PC-9 (cell line): ENCODE measurements at regions not wholly inside any gene's neighbourhood (a gene's known extent, or its start where the extent isn't known, plus 50 kb on each side); places are given as distances from the start of the nearest gene placed in this dataset.

ENCODE experiments used
- BruUV-seq: library from RNA; stranded (reverse); fragments of 400-500 nt; replicated peaks from 2 replicates; lab custom pipeline; 2021; lab: Mats Ljungman, UMichigan
- CTCF ChIA-PET: fragments of 300-600 bp; sonication (Branson Sonifier 250); formaldehyde crosslinking; loops from one replicate; lab custom pipeline; 2022; ENCODE audit warnings: antibody characterized with exemption; lab: Charles Lee
- POLR2A ChIA-PET: fragments of 300-600 bp; sonication (Branson Sonifier 250); formaldehyde crosslinking; loops from one replicate; lab custom pipeline; 2022; ENCODE audit warnings: antibody characterized with exemption; ENCODE audit not compliant: unreplicated experiment; lab: Charles Lee
- DNase-seq, 2 experiments: peaks; one replicate each; pipeline versions ENCODE4 v3.0.0 to v3.0.0-alpha.2; 2015 to 2022; ENCODE audit warnings: mixed read lengths in 1 of 2
- H2AFZ ChIP-seq: fragments of 200-600 bp; sonication (generic); 2 replicates; pipeline ENCODE4 v1.8.1; 2017; ENCODE audit warnings: antibody characterized with exemption
- H3F3A ChIP-seq: fragments of 200-600 bp; sonication (generic); 2 replicates; pipeline ENCODE4 v1.8.1; 2017; ENCODE audit warnings: antibody characterized with exemption, mild to moderate bottlenecking, low read depth; ENCODE audit not compliant: insufficient read depth
- H3K27ac ChIP-seq: fragments of 200-600 bp; sonication (generic); 2 replicates; pipeline ENCODE4 v1.6.1; 2016; ENCODE audit warnings: mixed run types
- H3K27me3 ChIP-seq: fragments of 200-600 bp; sonication (generic); 2 replicates; pipeline ENCODE4 v1.6.1; 2016; ENCODE audit warnings: low read depth, mixed run types; ENCODE audit not compliant: insufficient read depth
- H3K36me3 ChIP-seq: fragments of 200-600 bp; sonication (generic); 2 replicates; pipeline ENCODE4 v1.6.1; 2016; ENCODE audit warnings: low read depth, mixed run types
- H3K4me1 ChIP-seq: fragments of 200-600 bp; sonication (generic); replicated peaks from 2 replicates; pipeline ENCODE4 v1.6.1; 2016; ENCODE audit warnings: mixed run types; ENCODE audit not compliant: insufficient read depth
- H3K4me2 ChIP-seq: fragments of 200-600 bp; sonication (generic); 2 replicates; pipeline ENCODE4 v1.6.1; 2017; ENCODE audit warnings: mixed run types
- H3K4me3 ChIP-seq: fragments of 200-600 bp; sonication (generic); 2 replicates; pipeline ENCODE4 v1.6.1; 2016; ENCODE audit warnings: mixed run types
- H3K79me2 ChIP-seq: fragments of 200-600 bp; sonication (generic); 2 replicates; pipeline ENCODE4 v1.6.1; 2017; ENCODE audit warnings: low read depth, mixed run types
- H3K9me2 ChIP-seq: fragments of 200-600 bp; sonication (generic); 2 replicates; pipeline ENCODE4 v1.8.1; 2017; ENCODE audit warnings: mild to moderate bottlenecking; ENCODE audit not compliant: insufficient read depth
- H3K9me3 ChIP-seq: fragments of 200-600 bp; sonication (generic); 2 replicates; pipeline ENCODE4 v1.8.1; 2016; ENCODE audit warnings: low read depth; ENCODE audit not compliant: insufficient read depth
- H4K20me1 ChIP-seq: fragments of 200-600 bp; sonication (generic); 2 replicates; pipeline ENCODE4 v1.8.1; 2017; ENCODE audit not compliant: insufficient read depth
- EZH2 ChIP-seq: fragments of 200-600 bp; sonication (generic); IDR thresholded peaks from 2 replicates; pipeline ENCODE4 v1.8.0; 2017; ENCODE audit warnings: antibody characterized with exemption, low read depth
- intact Hi-C: fragments of 100-400 bp; cut with micrococcal nuclease; formaldehyde crosslinking; loops from one replicate; pipeline ENCODE4 v1.10.0; 2022; ENCODE audit not compliant: unreplicated experiment
- TF ChIP-seq, protein P1 (sequence below): fragments of 200-600 bp; sonication (generic); conservative IDR thresholded peaks from 2 replicates; pipeline ENCODE4 v1.6.1; 2017; ENCODE audit warnings: mixed run types, antibody characterized with exemption, mild to moderate bottlenecking, moderate library complexity

DNA sequence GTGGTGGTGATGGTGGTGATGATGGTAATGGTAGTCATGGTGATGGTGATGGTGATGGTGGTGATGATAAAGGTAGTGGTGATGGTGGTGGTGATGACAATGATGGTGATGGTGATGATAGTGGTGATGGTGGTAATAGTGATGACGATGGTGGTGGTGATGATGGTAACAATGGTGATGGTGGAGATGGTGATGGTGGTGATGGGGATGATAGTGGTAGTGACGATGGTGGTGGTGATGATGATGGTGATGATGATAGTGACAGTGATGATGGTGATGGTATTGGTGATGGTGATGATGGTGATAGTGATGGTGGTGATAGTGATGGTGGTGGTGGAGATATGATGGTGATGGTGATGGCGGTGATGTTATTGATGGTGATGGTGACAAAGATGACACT, 108.4 kb upstream of the NKX1-1 start:
- Histone ChIP-seq H3K4me1 (no peaks in the 10 kb centered on the region), H4K20me1 (no peaks in the 10 kb centered on the region), H3K36me3 (no peaks in the 10 kb centered on the region), H3K4me2 (no peak overlapping the region), H3K79me2 (no peaks in the 10 kb centered on the region), H3K9me3 (no peaks in the 10 kb centered on the region), H3K27me3 (peaks cover 76% of the 10 kb centered on the region), H3K27ac (no peak overlapping the region), H3F3A (no peaks in the 10 kb centered on the region), H3K9me2 (no peaks in the 10 kb centered on the region), H2AFZ (no peak overlapping the region), H3K4me3 (no peak overlapping the region)
- POLR2A ChIA-PET, result no interaction called here
- CTCF ChIA-PET, result no interaction called here
- intact Hi-C loops, result no loop called here
- TF ChIP-seq, protein P1, sequence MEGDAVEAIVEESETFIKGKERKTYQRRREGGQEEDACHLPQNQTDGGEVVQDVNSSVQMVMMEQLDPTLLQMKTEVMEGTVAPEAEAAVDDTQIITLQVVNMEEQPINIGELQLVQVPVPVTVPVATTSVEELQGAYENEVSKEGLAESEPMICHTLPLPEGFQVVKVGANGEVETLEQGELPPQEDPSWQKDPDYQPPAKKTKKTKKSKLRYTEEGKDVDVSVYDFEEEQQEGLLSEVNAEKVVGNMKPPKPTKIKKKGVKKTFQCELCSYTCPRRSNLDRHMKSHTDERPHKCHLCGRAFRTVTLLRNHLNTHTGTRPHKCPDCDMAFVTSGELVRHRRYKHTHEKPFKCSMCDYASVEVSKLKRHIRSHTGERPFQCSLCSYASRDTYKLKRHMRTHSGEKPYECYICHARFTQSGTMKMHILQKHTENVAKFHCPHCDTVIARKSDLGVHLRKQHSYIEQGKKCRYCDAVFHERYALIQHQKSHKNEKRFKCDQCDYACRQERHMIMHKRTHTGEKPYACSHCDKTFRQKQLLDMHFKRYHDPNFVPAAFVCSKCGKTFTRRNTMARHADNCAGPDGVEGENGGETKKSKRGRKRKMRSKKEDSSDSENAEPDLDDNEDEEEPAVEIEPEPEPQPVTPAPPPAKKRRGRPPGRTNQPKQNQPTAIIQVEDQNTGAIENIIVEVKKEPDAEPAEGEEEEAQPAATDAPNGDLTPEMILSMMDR, result no peak
- TF ChIP-seq EZH2, result no peak
- no peak for DNase-seq
- BruUV-seq, result no TSS peak

DNA sequence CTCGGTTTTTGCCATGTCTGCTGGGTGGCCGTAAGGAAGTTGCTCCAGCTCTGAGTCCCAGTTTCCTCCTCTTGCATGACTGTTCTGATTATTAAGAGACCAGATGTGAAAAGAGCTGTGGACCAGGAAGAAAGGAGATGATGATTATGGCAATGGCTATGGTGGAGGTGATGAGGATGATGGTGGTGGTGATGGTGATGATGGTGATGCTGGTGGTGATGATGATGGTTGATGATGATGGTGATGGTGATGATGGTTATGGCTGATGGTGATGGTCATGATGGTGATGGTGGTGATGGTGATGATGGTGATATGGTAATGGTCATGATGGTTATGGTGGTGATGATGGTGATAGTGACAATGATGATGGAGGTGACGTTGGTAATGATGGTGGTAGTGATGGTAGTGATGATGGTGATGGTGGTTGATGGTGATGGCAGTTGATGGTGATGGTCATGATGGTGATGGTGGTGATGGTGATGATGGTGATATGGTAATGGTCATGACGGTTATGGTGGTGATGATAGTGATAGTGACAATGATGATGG, 107.8 kb upstream of the NKX1-1 start:
- Histone ChIP-seq H3K9me2 (no peaks in the 10 kb centered on the region), H3K4me3 (no peak overlapping the region), H3K36me3 (no peaks in the 10 kb centered on the region), H2AFZ (no peak overlapping the region), H3F3A (no peaks in the 10 kb centered on the region), H3K79me2 (no peaks in the 10 kb centered on the region), H3K4me1 (no peaks in the 10 kb centered on the region), H3K27me3 (peaks cover 76% of the 10 kb centered on the region), H3K27ac (no peak overlapping the region), H3K9me3 (no peaks in the 10 kb centered on the region), H3K4me2 (no peak overlapping the region), H4K20me1 (no peaks in the 10 kb centered on the region)
- no peak for DNase-seq
- ChIA-PET POLR2A (no interaction called here), CTCF (interaction anchor here (0.5 kb wide), 2 partner anchors 12 to 407 kb away, joined by 3 read pairs; no protein-coding TSS in a partner anchor)
- TF ChIP-seq, protein P1, result no peak
- TF ChIP-seq EZH2, result no peak
- intact Hi-C loops, result no loop called here
- no TSS peak for BruUV-seq

DNA sequence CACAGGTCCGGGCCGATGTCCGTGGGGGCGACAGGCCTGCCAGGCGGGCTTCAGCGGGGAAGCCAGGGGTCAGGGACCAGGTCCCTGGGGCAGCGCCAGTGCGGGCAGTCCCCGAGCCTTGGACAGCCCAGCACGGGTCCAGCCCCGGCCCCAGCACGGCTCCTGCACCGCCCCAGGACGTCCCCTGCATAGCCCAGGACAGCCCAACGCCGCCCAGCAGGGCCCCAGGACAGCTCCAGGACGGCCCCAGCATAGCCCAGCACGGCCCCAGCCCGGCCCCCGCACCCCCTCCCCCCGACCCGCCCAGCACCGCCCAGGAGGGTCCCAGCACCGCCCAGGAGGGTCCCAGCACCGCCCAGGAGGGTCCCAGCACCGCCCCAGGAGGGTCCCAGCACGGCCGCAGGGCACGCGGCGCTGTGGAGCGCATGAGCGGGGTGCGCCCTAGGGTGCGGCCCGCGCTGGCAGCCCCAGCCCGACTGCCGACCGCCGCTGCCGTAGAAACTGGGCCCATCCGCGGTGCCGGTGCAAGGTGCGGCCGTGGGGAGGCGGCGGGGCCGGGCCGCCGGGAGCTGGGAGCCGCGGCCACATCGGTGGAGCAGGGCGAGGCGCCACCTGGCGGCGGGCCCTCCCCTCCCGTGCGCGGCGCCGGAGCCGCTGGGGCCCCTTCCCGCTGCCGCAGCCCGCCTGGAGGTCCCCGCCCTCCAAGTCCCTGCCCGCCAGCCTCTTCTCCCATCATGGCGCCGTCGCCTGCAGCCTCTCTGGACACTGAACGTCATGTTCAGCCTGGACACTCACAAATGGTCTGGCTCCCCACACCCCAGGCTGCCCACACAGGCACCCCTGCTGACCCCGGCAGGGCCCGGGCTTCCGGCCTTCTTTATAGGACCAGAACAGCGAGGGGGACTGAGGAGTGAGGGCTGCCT, 106.8 kb upstream of the NKX1-1 start:
- CTCF ChIA-PET, result interaction anchor here (0.5 kb wide), 1 partner anchor 113 kb away, joined by 8 read pairs; no protein-coding TSS in a partner anchor
- no peaks in the 10 kb centered on the region for H3F3A ChIP-seq
- no peak for TF ChIP-seq EZH2
- H3K27ac ChIP-seq, result no peak overlapping the region
- intact Hi-C loops, result no loop called here
- H3K36me3 ChIP-seq, result no peaks in the 10 kb centered on the region
- H3K4me1 ChIP-seq, result no peaks in the 10 kb centered on the region
- no peaks in the 10 kb centered on the region for H3K9me2 ChIP-seq
- no peak overlapping the region for H3K4me2 ChIP-seq
- no peak overlapping the region for H2AFZ ChIP-seq
- BruUV-seq, result no TSS peak
- peak in 1 of 2 experiments; percentile 17 for DNase-seq
- H3K9me3 ChIP-seq, result no peaks in the 10 kb centered on the region
- no peak overlapping the region for H3K4me3 ChIP-seq
- POLR2A ChIA-PET, result no interaction called here
- no peaks in the 10 kb centered on the region for H3K79me2 ChIP-seq
- H3K27me3 ChIP-seq, result peaks cover 76% of the 10 kb centered on the region
- no peaks in the 10 kb centered on the region for H4K20me1 ChIP-seq
